HG03354 (cell line): ENCODE measurements at regions not wholly inside any gene's neighbourhood (a gene's known extent, or its start where the extent isn't known, plus 50 kb on each side); places are given as distances from the start of the nearest gene placed in this dataset.

ENCODE experiments used
- ATAC-seq: cut with Tn5 transposase; IDR thresholded peaks from one replicate; pipeline ENCODE4 v1.9.1; 2021; ENCODE audit warnings: mild to moderate bottlenecking; ENCODE audit not compliant: unreplicated experiment, poor library complexity, severe bottlenecking

DNA sequence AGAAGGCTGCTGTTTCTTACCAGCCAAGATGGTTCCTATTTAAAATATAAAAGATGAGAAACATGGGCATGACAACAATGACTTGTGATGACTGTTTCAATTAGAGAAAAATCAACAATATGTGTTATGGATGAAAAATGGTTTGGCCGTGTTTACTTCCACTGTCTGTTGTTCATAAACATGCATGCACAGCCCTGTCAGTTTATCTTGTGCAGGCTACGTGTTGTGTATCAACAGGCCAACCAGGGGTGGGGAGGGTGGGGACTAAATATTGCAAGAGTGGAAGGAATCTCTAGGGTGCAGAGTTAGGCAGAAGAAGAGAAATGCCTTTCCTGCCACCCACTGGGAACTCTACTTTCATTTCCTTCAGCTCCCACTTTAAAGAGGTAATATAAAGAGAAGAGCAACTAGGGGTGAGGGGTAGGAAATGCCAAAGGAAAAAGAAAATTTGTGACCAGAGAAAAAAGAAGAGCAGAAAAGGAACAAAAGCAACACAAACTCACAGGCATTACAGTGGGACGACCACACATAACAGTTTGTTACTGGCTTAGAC lies 116.8 kb upstream of the MEIS1 start:
- ATAC-seq: no peak

DNA sequence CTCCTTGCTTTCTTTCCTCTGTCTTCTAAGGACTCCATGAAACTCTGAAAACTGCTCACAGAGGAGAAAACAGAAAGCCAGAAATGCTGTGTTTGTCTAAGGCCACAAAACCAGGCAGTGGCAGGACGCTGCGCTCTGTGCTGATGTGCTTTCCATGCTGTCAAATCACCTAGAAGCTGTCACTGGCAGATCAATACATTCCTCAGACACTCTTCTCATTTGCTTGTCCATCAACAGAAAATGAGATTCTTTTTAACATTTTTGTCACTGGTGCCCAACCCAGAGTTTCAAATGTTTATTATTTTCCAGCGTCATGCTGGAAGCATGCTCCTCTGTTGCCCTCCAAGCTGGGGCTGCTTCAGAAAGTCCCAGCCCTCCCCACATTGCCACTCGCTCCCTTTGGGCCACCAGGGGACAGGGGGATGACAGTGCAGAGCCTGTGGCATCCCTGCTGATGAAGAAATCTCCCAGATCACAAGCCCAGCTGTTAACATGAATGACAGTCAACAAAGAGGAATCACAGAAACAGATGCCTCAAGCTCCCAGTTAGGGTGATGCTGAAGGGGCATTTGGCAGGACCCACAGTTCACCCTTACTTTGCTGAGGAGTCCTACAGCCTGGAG lies 117.5 kb upstream of the MEIS1 start:
- ATAC-seq: no peak

DNA sequence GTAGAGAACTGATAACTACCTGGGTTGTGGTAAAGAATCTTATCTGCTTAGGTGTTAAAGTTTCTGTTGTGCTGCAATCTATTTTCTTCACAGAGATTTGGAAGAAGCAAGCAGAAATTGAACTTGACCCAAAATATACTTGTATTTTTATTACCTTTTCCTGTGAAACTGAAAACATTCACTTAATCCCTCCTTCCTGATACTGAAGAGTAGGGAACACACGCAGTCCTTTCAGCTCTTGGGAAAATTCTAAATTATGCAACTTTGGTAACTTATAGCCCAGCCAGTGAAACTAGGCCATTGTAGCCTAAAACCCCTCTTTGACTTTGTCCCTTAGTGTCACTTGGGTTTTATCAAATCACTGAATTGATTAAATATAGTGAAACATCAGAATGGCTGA lies 128.4 kb upstream of the MEIS1 start:
- ATAC-seq: no peak

DNA sequence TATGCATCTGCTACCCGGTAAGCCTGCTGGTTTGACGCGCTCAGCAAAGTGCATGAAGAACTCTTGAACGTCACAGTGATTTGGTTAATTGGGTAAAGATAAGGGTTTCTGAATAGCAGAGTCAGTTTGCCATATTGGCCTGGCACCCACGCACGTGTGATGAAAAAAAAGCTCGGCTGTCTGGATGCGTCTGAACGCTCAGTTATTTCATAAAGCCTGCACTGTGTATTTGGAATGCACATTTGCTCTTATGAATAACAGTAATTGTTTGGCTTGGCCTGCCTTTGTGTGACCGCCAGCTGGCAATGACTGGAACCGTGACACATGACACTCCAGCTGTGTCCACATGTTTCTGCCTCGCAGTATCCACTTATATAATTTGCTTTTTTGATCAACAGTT lies 129.2 kb upstream of the MEIS1 start:
- ATAC-seq: no peak

DNA sequence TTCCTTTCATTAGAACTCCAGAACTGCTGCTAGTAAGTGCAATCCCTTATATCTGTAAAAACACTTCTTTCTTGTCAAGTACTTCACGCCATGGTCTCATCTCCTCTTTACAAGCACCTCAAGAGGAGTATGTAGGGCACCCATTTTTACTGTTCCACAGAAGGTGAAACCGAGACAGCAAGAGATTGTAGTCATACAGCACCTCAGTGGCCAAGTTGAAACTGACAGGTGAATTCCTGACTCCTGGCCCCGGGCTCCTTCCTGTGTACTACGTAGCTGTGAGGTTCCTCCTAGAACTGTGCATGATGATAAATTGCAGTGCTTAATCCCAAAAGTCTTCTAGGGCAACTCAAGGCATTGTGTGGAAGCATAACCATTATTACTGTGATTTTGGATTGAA lies 131.5 kb upstream of the MEIS1 start:
- no peak for ATAC-seq

DNA sequence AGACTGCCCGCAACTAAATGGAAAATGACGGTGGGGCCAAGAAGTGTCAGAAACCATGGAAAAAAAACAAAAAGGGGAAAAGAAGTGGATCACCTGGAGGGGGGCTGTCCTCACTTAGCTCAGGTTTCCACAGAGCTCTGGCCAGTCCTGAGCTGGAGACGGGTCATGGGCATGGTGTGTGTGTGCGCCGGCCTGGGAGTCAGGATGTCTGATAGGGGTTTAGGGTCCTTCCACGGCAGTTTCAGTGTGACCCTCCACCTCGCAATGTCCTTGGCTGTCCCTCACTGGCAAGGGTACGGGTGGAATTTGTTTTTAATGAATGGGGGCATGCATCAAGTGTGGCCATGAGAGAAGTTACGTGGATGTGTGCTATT lies 133.2 kb upstream of the MEIS1 start:
- ATAC-seq: no peak

DNA sequence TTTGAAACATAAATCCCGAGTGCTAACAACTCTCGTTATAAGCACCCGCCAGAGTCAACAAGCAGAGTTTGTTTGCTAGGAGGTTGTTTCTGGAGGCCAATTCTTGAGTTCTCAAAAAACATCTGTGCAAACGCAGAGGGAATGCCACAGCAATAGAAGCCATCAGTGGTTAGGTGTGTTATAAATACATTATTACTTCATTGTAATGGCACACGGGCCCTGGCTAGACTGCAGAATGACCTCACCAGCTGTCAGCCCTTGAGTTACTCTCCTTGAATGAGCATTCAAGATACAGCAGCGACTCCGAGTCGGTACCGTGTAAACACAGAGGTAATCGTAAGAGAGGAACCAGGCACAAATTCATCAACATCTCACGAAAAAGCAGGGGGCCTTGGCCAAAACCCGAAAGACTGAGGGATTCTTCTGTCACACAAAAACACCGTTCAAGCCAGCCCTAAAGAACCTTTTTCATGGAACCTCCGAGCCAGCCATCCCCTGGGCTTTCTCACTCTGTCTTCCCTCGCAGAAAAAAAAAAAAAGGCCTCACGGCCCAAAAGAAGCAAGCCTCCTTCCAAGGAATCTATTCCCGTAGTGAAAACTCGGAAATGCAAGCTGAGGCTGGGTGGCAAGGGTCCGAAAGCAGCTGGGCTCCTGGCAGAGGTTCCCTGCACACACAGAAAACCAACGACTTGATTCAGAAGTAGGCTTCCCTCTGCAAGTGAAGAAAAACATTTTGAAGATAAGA lies 133.7 kb upstream of the MEIS1 start:
- ATAC-seq: no peak

DNA sequence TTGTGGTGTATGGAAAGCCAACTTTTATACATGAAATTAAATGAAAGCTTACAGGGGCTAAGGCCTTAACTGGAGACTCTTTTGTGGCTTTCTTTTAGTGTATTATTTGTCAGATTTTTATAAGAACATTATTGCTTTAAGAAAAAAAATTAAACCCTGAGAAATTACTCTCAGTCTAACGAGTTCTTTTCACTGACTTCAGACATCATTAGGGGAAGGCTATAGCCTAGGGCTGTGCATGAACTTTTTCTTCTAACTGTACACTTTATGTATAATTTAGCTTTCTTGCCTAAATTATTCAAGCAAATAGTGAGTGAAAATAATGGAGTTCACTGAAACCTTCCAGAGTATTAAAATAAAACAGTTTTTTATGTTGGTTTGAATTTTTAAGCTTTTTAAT lies 151.1 kb upstream of the MEIS1 start:
- ATAC-seq: no peak

DNA sequence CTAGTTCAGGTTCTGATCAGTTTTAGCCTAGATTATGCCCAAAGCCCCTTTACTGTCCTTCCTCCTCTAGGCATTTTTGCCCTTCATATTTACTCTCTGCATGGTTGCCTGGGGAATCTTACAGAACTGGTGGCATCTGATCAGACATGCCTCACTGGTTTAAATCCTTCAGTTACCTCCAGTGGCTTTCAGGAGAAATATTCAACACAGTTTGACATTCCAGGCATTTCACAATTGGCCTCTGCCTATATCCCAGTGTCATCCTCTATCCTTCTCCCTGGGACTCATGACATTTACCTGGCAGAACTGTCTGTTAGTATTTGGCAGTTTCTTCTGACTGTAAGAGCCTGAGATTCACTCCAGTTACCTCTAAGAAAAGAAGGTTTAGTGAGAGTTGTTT lies 152.9 kb upstream of the MEIS1 start:
- no peak for ATAC-seq

DNA sequence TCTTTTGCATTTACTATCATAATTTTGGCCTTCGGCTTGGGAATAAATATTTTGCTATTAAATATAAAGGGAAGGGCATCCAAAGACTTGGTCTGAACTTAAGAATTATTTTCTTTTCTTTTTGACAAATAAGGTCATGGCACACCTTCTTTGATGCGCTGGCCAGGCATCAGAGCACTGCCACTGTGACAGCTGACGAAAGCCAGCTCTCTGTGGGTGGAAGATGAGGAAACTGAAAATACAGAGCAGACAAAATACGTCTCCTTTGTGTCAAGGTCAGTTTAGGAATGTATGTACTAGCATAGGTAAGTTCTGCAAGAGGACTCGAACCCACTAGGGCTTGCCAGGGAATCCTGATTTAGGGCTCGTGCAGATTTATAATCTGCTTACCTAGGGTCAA lies 155.9 kb upstream of the MEIS1 start:
- no peak for ATAC-seq

DNA sequence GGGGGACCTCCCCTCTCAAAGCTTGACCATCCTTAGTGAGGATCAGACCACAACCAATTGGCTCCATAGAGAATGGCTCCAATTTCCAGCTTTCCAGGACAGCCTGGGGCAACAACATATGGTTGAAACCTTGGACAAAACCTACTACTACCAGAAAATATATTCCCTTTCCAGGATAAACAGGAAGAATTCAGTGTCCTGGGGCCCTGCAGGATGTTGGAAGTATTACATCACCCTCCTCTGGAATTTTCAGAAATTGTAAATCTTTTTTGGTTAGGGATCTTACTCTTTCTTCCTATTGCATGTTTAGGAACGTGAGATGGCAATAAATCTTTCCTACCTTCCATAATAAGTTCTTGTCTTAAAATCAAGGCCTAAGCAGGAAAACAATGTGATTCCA lies 158.9 kb upstream of the MEIS1 start:
- no peak for ATAC-seq

DNA sequence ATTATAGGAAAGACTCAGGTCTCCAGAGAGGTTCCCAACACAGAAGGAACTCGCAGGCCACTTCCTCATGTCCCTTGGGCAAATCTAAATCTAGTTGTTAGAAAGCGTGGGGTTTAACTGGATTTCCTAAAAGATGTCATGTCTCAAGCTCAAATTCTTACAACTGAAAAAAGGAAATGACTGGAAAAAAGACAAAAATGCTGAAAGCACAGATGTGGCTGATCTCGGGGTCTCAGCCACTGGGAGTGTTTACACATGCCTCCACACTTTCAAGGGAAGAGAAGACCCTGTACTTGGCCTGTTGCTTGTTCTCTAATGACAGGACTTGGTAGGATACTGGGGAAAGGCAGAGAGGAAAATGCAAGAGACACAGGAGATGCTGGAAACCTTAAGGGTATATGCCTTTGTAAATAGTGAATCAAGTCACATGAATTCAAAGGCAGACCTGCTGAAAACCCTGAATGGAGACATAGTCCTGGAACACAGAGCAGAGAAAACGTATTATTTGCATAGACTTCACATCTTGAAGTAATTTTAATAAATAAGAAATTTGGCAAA lies 160.9 kb upstream of the MEIS1 start:
- ATAC-seq: no peak

DNA sequence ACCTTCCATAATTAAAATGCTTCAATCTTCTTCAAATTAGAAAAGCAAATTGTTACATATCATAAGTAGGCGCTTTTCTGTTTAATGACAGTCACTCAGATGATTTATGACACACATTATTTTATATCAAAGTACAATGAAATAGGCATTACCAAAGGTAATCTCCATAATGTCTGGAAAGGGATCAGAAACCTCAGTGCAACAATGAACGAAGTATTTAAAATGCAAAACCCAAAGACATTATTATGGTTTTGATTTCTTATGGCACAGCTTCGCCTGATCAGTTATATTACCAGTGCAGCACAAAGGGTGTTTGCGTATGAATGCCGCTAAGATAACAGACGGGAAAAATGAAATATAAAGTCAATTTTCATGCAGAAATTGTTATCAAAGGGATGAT lies 162.2 kb upstream of the MEIS1 start:
- no peak for ATAC-seq

DNA sequence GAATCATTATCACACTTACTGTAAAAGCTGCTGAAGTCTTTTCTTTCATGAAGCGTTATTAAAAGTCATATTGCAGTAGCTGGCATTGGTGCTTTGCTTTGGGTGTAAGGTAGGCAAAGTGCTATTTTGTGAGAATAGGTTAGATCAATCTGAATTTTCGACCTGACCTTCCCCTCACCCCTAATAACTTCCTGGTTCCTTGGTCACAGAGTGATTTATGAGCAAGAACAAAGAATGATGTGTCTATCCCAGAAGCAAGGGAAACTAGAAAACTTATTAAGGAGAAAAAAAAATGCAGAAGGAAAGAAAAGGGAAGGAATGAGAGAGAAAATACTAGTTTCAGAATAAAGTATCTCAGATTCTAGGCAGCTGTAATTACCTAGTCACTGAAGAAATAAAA lies 163.1 kb upstream of the MEIS1 start:
- no peak for ATAC-seq

DNA sequence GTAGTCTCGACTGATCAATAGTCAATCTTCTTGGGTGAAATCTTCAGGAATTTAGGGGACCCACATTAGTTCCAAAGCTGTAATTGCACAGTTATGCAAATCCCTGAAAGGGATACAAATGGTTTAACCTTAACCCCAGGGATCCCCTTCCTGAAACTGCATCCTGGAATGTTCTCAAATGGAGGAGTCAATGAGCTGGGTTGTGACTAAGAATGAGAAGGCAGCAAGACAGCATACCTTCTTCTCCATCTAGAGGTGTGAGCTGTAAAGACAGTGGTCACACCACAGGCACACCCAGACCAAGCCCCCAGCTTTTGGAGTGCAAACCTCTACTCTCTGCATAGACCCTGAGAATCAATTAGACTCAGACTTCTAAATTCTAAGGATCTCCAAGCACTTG lies 164.7 kb upstream of the MEIS1 start:
- no peak for ATAC-seq

DNA sequence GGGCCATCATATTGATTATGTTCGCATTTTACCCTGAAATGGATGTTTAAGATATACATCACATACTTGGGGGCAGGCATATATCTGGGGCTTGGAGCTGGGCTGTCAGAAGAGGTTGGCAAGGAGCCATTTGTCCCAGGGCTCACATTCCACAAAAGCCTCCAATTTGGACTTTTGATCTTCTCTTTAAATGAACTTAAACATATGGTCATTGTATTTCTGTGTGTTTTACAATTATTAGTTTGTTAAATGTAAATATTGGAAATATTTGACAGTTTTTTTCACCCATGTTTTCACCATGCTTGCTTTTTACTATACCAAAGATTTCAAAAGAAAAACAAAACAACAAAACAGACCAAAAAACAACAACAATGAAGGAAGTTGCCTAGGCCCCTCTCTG lies 165.8 kb upstream of the MEIS1 start:
- no peak for ATAC-seq

DNA sequence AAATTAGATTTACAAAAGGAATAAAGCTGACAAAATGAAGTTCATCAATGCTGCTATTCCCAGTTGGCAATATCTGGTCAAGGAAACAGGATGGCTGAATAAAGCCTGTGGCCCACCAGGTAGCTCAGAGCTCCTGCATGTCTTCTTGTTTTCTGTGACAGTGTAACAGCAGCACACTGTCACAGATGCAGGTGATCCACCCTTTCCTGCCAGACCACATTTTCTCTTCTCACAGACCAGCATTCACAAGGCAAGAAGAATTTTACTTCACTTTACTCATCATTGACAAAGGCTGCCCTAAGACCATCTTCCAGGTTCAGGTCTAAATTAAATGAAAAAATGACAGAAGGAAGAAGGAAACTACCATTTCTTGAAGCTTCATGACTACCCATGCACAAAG lies 166.2 kb upstream of the MEIS1 start:
- no peak for ATAC-seq

DNA sequence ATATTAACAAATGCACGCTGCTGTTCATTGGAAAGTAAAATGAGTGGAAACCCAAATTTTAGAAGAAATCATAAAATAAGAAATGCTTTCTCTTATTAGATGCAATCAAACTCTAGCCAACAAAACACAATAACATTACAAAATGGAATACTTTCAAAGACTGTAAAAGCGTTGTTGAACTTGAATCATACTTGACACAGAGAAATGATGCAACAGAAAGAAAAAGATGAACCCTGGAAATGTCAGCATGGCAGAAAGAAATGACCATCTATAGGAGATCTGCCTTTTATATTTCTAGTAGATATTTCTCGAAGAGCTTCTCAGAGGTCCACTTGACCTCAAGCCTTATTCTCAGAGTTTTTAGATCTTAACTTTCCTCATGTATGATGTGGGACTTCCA lies 170.6 kb upstream of the MEIS1 start:
- ATAC-seq: no peak

DNA sequence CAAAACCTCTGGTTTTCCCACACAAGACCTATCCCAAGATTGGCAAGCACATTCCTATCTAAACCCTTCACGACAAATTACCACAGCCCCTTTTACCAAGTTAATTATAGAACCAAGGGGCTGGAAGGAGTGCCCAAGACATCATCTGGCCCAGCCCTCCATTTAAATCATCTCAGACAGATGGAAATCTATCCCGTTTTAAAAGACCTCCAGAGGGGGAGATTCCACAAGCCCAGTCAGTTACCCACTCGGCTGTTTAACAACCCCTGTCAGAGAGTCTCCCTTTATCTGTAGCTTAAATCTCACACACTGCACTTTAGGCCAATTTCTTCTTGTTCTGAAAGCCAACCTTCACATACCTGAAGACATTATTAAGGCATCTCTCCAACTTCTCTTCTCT lies 179.1 kb upstream of the MEIS1 start:
- ATAC-seq: no peak

DNA sequence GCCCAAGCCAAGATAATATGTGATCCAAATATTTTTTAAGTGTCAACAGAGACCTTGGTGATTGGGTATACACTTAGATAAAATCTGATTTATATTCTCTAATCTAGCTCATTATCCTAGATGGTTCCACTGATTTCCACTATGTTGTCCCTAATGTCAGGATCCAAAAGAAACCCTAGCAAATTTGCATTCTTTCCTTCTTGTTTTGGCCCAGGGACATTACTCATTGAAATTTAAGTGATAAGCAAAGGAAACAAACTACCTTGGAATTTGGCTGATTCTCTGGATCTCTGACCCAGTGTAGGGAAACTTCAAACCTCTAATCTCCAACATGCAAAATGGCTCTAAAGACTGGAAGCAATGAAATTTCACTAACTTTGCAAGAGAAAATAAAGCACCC lies 179.8 kb upstream of the MEIS1 start:
- no peak for ATAC-seq

DNA sequence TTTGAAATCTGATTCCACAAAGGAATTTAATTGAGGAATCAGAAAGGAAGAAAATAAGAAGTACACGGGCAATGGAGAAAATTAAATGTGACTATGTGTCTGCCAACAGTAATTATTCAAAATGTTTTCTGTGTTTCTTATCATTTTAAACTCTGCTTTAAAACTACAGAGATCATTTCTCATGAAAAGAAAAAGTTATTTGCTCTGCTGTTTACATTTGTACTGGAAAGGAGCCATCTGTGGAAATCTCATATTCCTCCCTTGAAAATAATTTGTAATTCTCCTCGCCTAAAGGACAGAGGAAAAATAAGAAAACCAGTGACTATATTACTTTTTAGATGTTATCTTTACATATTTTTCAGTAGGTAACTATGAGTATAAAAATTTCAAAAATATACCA lies 181.9 kb upstream of the MEIS1 start:
- no peak for ATAC-seq
